WERI-Rb-1 (cell line): ENCODE measurements at regions not wholly inside any gene's neighbourhood (a gene's known extent, or its start where the extent isn't known, plus 50 kb on each side); places are given as distances from the start of the nearest gene placed in this dataset.

Source experiments
- DNase-seq: peaks from one replicate; pipeline ENCODE4 v3.0.0-alpha.2; 2020
- H3K27ac ChIP-seq: fragments of 250-450 bp; sonication (Bioruptor Pico); 2 replicates; pipeline ENCODE4 v1.5.1; 2020; ENCODE audit warnings: mild to moderate bottlenecking, moderate library complexity
- H3K27me3 ChIP-seq: fragments of 250-450 bp; sonication (Bioruptor Pico); 2 replicates; pipeline ENCODE4 v1.5.1; 2021; ENCODE audit warnings: mild to moderate bottlenecking, low read depth, moderate library complexity; ENCODE audit not compliant: insufficient read depth, severe bottlenecking
- H3K36me3 ChIP-seq: fragments of 250-450 bp; sonication (Bioruptor Pico); 2 replicates; pipeline ENCODE4 v1.5.1; 2020; ENCODE audit warnings: mild to moderate bottlenecking, moderate library complexity
- H3K4me3 ChIP-seq: 2 replicates; pipeline ENCODE4 v1.5.1; 2011; ENCODE audit warnings: low read depth, mild to moderate bottlenecking, control low read depth, low read length
- H3K9me3 ChIP-seq: fragments of 250-450 bp; sonication (Bioruptor Pico); 2 replicates; pipeline ENCODE4 v1.5.1; 2021; ENCODE audit warnings: mild to moderate bottlenecking, moderate library complexity; ENCODE audit not compliant: severe bottlenecking
- TF ChIP-seq, protein P1 (sequence below): IDR thresholded peaks from 2 replicates; pipeline ENCODE4 v1.5.1; 2011; ENCODE audit warnings: low read depth, mild to moderate bottlenecking, control low read depth, inconsistent platforms, low read length

DNA sequence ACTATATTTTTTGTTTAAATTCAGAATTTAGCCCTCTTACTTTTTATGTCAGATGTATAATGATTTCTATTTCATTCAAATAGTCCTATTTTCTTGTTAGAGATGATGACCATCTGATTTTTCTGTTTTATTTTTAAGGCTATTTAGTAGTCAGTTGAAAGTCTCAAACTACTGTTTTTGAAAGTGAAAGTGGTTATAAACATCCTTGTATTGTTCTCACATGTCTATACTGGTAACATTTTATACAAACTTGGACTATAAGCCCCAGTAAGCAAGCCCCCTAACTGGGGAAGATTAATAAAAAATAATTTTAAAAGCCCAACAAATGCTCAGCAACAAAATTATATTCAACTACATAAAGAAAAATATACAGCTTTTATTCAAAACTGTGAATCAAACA, 271.3 kb upstream of the RGS18 start:
- TF ChIP-seq, protein P1, sequence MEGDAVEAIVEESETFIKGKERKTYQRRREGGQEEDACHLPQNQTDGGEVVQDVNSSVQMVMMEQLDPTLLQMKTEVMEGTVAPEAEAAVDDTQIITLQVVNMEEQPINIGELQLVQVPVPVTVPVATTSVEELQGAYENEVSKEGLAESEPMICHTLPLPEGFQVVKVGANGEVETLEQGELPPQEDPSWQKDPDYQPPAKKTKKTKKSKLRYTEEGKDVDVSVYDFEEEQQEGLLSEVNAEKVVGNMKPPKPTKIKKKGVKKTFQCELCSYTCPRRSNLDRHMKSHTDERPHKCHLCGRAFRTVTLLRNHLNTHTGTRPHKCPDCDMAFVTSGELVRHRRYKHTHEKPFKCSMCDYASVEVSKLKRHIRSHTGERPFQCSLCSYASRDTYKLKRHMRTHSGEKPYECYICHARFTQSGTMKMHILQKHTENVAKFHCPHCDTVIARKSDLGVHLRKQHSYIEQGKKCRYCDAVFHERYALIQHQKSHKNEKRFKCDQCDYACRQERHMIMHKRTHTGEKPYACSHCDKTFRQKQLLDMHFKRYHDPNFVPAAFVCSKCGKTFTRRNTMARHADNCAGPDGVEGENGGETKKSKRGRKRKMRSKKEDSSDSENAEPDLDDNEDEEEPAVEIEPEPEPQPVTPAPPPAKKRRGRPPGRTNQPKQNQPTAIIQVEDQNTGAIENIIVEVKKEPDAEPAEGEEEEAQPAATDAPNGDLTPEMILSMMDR = no peak

DNA sequence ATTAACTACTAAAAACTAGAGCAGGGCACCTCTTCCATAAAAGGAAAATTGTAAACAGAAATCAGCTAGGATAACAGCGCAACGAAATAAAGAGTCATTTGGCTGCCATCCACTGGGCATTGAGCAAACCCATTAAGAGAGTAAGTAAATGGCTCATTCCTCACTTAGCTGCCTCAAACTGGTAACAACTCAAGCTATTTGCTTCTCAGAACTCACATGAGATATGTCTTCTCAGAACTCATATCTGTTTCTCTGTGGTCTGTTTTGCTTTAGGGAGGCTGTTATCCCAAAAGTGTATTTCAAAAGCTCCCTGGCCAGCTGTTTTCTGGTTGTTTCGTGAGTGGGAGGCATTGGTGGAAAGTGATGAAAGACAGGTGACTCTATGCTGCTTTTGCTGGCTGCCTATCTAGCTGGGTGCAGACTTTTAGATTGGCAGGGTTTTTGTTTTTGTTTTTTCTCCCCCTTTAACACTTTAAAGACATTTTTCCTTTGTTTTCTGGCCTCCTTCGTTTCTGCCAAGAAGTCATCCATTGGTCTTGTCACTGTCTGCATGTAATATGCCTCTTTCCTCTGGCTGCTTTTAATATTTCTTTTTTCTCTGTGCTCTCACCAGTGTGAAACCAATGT, 269.2 kb upstream of the RGS18 start:
- Histone ChIP-seq H3K36me3 (no peaks in the 10 kb centered on the region), H3K27ac (no peak overlapping the region), H3K4me3 (no peak overlapping the region), H3K9me3 (no peaks in the 10 kb centered on the region), H3K27me3 (no peaks in the 10 kb centered on the region)
- DNase-seq = no peak
- TF ChIP-seq, protein P1 = no peak

More for the DNA sequence above, 271.3 kb upstream of the RGS18 start:
- no peak for DNase-seq
- H3K36me3 ChIP-seq = no peaks in the 10 kb centered on the region
- no peak overlapping the region for H3K4me3 ChIP-seq
- no peak overlapping the region for H3K27ac ChIP-seq
- no peaks in the 10 kb centered on the region for H3K27me3 ChIP-seq
- no peaks in the 10 kb centered on the region for H3K9me3 ChIP-seq

DNA sequence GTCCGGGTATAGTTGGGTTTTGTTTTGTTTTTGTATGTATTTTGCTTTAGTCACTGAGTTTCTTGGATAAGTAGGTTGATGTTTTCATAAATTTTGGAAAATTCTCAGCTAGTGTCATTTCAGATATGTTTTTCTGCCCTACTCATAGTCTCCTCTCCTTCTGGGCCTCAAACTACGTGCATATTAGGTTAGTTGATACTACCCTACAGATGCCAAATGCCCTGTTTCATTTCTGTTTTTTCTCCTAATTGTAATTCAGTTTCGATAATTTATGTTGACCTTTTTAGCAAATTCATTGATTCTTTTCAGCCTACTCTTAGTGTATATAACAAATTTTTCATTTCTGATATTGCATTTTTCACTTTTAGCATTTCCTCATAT, 268.6 kb upstream of the RGS18 start:
- Histone ChIP-seq H3K9me3 (no peaks in the 10 kb centered on the region), H3K27me3 (no peaks in the 10 kb centered on the region), H3K27ac (no peak overlapping the region), H3K4me3 (no peak overlapping the region), H3K36me3 (no peaks in the 10 kb centered on the region)
- TF ChIP-seq, protein P1 = no peak
- no peak for DNase-seq

DNA sequence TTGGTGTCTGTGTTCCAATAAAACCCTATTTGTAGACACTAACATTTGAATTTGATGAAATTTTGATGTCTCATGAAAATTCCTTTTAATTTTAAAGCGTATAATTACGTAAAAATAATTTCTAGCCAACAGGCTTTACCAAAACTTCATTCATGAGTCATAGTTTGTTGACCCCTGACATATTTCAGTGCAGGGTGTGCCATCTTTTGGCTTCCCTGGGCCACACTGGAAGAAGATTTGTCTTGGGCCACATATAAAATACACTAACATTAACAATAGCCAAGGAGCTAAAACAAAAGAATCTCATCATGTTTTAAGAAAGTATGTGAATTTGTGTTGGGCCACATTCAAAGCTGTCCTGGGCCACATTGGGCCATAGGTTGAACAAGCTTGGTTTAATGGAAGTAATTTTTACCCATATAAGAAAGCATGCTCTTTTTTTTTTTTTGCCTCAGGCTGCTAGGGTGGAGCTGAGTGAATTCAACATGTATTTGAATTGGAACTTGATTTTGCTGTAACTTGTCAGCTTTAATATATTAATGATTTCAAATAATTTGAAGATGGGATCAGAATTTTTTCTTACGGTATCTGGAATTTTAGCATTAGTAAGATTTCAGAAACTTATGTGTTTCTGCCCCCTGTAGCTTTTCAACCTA, 267.7 kb upstream of the RGS18 start:
- no peak overlapping the region for H3K27ac ChIP-seq
- no peaks in the 10 kb centered on the region for H3K36me3 ChIP-seq
- TF ChIP-seq, protein P1 = no peak
- H3K9me3 ChIP-seq = no peaks in the 10 kb centered on the region
- no peak for DNase-seq
- no peaks in the 10 kb centered on the region for H3K27me3 ChIP-seq
- H3K4me3 ChIP-seq = no peak overlapping the region

DNA sequence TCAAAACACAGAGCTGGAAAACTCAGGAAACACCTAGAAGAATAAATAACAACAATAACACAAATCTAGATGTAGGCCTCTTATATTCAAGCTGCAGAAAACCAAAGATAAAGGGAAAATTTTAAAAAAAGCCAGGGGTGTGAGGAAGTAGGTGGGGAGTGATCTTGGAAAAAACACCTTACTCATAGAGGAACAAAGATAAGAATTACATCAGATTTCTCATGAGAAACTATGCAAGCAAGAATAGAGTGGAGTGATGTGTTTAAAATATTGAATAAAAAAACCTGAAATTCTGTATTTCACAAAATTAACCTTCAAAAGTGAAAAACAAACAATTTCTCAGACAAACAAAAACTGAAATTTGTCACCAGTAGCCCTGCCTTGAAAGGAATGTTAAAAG, 265.5 kb upstream of the RGS18 start:
- no peak overlapping the region for H3K4me3 ChIP-seq
- TF ChIP-seq, protein P1 = no peak
- H3K36me3 ChIP-seq = no peaks in the 10 kb centered on the region
- H3K27me3 ChIP-seq = no peaks in the 10 kb centered on the region
- H3K27ac ChIP-seq = no peak overlapping the region
- no peaks in the 10 kb centered on the region for H3K9me3 ChIP-seq
- DNase-seq = no peak

DNA sequence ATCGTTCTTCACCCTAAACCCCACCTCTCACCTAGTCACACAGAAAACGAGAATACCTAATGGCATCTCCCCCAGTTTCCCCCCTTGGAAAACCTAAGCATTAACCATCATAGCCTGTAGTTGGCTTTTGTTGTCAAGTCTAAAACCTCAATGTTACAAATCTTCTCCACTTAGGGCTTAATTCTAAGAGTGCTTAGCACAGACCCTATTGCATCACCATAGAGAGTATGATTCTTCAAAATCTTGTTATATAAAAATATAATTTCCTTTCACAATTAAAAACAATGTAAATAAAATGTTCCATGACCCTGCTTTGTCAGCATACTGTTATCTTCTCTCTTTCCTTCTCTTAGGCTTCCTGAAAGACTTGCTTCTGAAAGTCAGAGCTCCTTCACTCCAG, 263.2 kb upstream of the RGS18 start:
- H3K9me3 ChIP-seq = no peaks in the 10 kb centered on the region
- no peak for DNase-seq
- H3K27me3 ChIP-seq = no peaks in the 10 kb centered on the region
- H3K4me3 ChIP-seq = no peak overlapping the region
- H3K36me3 ChIP-seq = no peaks in the 10 kb centered on the region
- H3K27ac ChIP-seq = no peak overlapping the region
- TF ChIP-seq, protein P1 = no peak
